Liver (tissue), 8 donors: ENCODE measurements at regions not wholly inside any gene's neighbourhood (a gene's known extent, or its start where the extent isn't known, plus 50 kb on each side); places are given as distances from the start of the nearest gene placed in this dataset.

Experiments
- DNase-seq: peaks from one replicate; pipeline ENCODE4 v3.0.0-alpha.2; 2017; ENCODE audit warnings: low spot score
- H3K27ac ChIP-seq, 2 donors: one replicate each; pipeline ENCODE4 v1.7.0; 2013; ENCODE audit warnings: inconsistent platforms in 2 of 2, low read length in 2 of 2, control low read depth in 1 of 2, low read depth in 1 of 2, mild to moderate bottlenecking in 1 of 2
- H3K27me3 ChIP-seq, 4 donors: one replicate each; pipeline versions ENCODE4 v1.6.1 to v1.7.0; 2013; ENCODE audit warnings: low read length in 3 of 4, inconsistent platforms in 1 of 4, mild to moderate bottlenecking in 1 of 4, moderate library complexity in 1 of 4; ENCODE audit not compliant: control insufficient read depth in 4 of 4, insufficient read depth in 4 of 4
- H3K36me3 ChIP-seq, 4 donors: one replicate each; pipeline versions ENCODE4 v1.6.1 to v1.7.0; 2013; ENCODE audit warnings: low read length in 3 of 4, mild to moderate bottlenecking in 3 of 4, low read depth in 1 of 4, moderate library complexity in 1 of 4; ENCODE audit not compliant: control insufficient read depth in 4 of 4, insufficient read depth in 3 of 4
- H3K4me1 ChIP-seq, 4 donors: one replicate each; pipeline versions ENCODE4 v1.6.1 to v1.7.0; 2013; ENCODE audit warnings: low read length in 3 of 4, mild to moderate bottlenecking in 3 of 4, moderate library complexity in 1 of 4; ENCODE audit not compliant: control insufficient read depth in 4 of 4, insufficient read depth in 4 of 4
- H3K4me3 ChIP-seq, 3 donors: one replicate each; pipeline versions ENCODE4 v1.6.1 to v1.7.0; 2013; ENCODE audit warnings: low read length in 3 of 3, control low read depth in 1 of 3, low read depth in 1 of 3, mild to moderate bottlenecking in 1 of 3
- H3K9ac ChIP-seq, 2 donors: one replicate each; pipeline ENCODE4 v1.7.0; 2013; ENCODE audit warnings: low read length in 2 of 2, mild to moderate bottlenecking in 2 of 2, moderate library complexity in 2 of 2, control low read depth in 1 of 2, low read depth in 1 of 2
- H3K9me3 ChIP-seq, 4 donors: one replicate each; pipeline versions ENCODE4 v1.6.1 to v1.7.0; 2013; ENCODE audit warnings: low read length in 3 of 4; ENCODE audit not compliant: control insufficient read depth in 4 of 4
- EGR1 ChIP-seq, 2 donors: IDR thresholded peaks; 2 replicates each; pipeline ENCODE4 v1.6.1; 2016 to 2018; ENCODE audit warnings: antibody characterized with exemption in 2 of 2, low read depth in 2 of 2
- FOXA1 ChIP-seq: IDR thresholded peaks from 2 replicates; pipeline ENCODE4 v1.6.1; 2016; ENCODE audit warnings: antibody characterized with exemption
- FOXA2 ChIP-seq: IDR thresholded peaks from 2 replicates; pipeline ENCODE4 v1.6.1; 2016; ENCODE audit warnings: antibody characterized with exemption
- GABPA ChIP-seq, 2 donors: IDR thresholded peaks in 1 of 2; conservative IDR thresholded peaks in 1 of 2; 2 replicates each; pipeline ENCODE4 v1.6.1; 2016; ENCODE audit warnings: antibody characterized with exemption in 2 of 2, mild to moderate bottlenecking in 1 of 2, moderate library complexity in 1 of 2
- HNF4A ChIP-seq, 2 donors: conservative IDR thresholded peaks; 2 replicates each; pipeline ENCODE4 v1.6.1; 2016; ENCODE audit warnings: antibody characterized with exemption in 2 of 2, mild to moderate bottlenecking in 2 of 2
- HNF4G ChIP-seq: IDR thresholded peaks from 2 replicates; pipeline ENCODE4 v1.6.1; 2016; ENCODE audit warnings: antibody characterized with exemption
- JUND ChIP-seq, 2 donors: IDR thresholded peaks; 2 replicates each; pipeline ENCODE4 v1.6.1; 2016; ENCODE audit warnings: antibody characterized with exemption in 2 of 2
- RAD21 ChIP-seq, 2 donors: IDR thresholded peaks; 2 replicates each; pipeline ENCODE4 v1.6.1; 2016; ENCODE audit warnings: antibody characterized with exemption in 2 of 2, mild to moderate bottlenecking in 2 of 2
- SP1 ChIP-seq: IDR thresholded peaks from 2 replicates; pipeline ENCODE4 v1.6.1; 2018; ENCODE audit warnings: antibody characterized with exemption, mild to moderate bottlenecking
- TAF1 ChIP-seq: conservative IDR thresholded peaks from 2 replicates; pipeline ENCODE4 v1.6.1; 2016; ENCODE audit warnings: antibody characterized with exemption, mild to moderate bottlenecking
- YY1 ChIP-seq: IDR thresholded peaks from 2 replicates; pipeline ENCODE4 v1.6.1; 2016; ENCODE audit warnings: antibody characterized with exemption, mild to moderate bottlenecking
- WGBS: extraction: QIAGEN DNeasy Blood & Tissue Kit; methylation state at CpG from one replicate; pipeline ENCODE4 v1.1.7; 2013; 5-methylcytosine and 5-hydroxymethylcytosine counted together
- TF ChIP-seq, protein P1 (sequence below): IDR thresholded peaks from 2 replicates; pipeline ENCODE4 v1.6.1; 2016; ENCODE audit warnings: antibody characterized with exemption
- TF ChIP-seq, protein P2 (sequence below): fragments of 150-350 bp; IDR thresholded peaks from 2 replicates; pipeline ENCODE4 v1.5.1; 2017; ENCODE audit warnings: improper control_type of control experiment, low read depth, low read length; ENCODE audit not compliant: missing input control
- TF ChIP-seq, protein P3 (sequence below): IDR thresholded peaks from 2 replicates; pipeline ENCODE4 v1.6.1; 2016; ENCODE audit warnings: antibody characterized with exemption, mild to moderate bottlenecking
- TF ChIP-seq, protein P4 (sequence below): IDR thresholded peaks from 2 replicates; pipeline ENCODE4 v1.6.1; 2016; ENCODE audit warnings: antibody characterized with exemption
- donor health status: healthy.
- donor health status: healthy.
- donor health status: healthy.
- donor health status: healthy.
- donor health status: healthy.

DNA sequence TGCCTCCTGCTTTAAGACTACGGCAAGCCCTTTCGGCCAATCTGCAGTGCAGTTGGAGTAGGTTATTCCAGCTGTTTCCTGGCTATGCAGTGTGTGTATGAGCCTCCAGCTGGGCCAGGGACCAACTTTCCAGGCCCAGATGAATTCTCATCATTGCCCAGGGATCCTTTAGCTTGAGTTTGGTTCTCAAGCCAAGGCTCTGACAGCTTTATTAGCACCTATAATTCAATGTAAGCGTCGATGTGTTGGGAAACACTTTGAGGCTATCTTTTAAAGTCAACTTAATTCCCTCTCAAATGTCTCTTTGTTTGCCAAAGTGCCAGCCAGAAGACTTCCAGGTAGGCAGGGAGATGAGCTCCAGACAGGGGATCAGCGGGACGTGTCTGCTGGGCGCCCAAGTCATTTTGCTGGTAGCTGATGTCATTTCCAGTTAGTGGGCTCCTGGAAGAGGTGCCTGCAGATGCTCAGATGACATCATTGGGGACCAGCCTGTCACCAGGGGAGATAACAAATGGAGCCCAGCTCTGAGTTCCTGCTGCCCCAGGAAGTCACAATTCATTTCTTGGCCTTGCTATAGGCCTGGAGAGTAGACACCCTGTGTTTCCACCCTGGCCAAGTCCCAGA is 520.4 kb downstream of the SOX6 start:
- 92% methylated on average over 7 of the region's 7 CpGs for WGBS
- peaks cover 0 to 2% (median 0%) of the 10 kb centered on the region in 4 donors for H3K4me1 ChIP-seq
- H3K27ac ChIP-seq = no peak overlapping the region
- TF ChIP-seq, protein P1, sequence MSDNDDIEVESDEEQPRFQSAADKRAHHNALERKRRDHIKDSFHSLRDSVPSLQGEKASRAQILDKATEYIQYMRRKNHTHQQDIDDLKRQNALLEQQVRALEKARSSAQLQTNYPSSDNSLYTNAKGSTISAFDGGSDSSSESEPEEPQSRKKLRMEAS = no peak
- TF ChIP-seq GABPA (IDR thresholded peaks at IDR 0.05 in 1 of 2, conservative IDR thresholded peaks at IDR 0.05 in 1 of 2) (no peak), SP1 (no peak), RAD21 (IDR thresholded peaks at IDR 0.05) (no peak), HNF4G (no peak), HNF4A (conservative IDR thresholded peaks at IDR 0.05) (no peak), YY1 (no peak), EGR1 (IDR thresholded peaks at IDR 0.05; ENCODE audit: low read depth in 2 of 2) (no peak), FOXA2 (no peak), JUND (IDR thresholded peaks at IDR 0.05) (no peak)
- TF ChIP-seq, protein P2, sequence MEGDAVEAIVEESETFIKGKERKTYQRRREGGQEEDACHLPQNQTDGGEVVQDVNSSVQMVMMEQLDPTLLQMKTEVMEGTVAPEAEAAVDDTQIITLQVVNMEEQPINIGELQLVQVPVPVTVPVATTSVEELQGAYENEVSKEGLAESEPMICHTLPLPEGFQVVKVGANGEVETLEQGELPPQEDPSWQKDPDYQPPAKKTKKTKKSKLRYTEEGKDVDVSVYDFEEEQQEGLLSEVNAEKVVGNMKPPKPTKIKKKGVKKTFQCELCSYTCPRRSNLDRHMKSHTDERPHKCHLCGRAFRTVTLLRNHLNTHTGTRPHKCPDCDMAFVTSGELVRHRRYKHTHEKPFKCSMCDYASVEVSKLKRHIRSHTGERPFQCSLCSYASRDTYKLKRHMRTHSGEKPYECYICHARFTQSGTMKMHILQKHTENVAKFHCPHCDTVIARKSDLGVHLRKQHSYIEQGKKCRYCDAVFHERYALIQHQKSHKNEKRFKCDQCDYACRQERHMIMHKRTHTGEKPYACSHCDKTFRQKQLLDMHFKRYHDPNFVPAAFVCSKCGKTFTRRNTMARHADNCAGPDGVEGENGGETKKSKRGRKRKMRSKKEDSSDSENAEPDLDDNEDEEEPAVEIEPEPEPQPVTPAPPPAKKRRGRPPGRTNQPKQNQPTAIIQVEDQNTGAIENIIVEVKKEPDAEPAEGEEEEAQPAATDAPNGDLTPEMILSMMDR = no peak
- TF ChIP-seq, protein P3, sequence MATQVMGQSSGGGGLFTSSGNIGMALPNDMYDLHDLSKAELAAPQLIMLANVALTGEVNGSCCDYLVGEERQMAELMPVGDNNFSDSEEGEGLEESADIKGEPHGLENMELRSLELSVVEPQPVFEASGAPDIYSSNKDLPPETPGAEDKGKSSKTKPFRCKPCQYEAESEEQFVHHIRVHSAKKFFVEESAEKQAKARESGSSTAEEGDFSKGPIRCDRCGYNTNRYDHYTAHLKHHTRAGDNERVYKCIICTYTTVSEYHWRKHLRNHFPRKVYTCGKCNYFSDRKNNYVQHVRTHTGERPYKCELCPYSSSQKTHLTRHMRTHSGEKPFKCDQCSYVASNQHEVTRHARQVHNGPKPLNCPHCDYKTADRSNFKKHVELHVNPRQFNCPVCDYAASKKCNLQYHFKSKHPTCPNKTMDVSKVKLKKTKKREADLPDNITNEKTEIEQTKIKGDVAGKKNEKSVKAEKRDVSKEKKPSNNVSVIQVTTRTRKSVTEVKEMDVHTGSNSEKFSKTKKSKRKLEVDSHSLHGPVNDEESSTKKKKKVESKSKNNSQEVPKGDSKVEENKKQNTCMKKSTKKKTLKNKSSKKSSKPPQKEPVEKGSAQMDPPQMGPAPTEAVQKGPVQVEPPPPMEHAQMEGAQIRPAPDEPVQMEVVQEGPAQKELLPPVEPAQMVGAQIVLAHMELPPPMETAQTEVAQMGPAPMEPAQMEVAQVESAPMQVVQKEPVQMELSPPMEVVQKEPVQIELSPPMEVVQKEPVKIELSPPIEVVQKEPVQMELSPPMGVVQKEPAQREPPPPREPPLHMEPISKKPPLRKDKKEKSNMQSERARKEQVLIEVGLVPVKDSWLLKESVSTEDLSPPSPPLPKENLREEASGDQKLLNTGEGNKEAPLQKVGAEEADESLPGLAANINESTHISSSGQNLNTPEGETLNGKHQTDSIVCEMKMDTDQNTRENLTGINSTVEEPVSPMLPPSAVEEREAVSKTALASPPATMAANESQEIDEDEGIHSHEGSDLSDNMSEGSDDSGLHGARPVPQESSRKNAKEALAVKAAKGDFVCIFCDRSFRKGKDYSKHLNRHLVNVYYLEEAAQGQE = no peak
- TF ChIP-seq, protein P4, sequence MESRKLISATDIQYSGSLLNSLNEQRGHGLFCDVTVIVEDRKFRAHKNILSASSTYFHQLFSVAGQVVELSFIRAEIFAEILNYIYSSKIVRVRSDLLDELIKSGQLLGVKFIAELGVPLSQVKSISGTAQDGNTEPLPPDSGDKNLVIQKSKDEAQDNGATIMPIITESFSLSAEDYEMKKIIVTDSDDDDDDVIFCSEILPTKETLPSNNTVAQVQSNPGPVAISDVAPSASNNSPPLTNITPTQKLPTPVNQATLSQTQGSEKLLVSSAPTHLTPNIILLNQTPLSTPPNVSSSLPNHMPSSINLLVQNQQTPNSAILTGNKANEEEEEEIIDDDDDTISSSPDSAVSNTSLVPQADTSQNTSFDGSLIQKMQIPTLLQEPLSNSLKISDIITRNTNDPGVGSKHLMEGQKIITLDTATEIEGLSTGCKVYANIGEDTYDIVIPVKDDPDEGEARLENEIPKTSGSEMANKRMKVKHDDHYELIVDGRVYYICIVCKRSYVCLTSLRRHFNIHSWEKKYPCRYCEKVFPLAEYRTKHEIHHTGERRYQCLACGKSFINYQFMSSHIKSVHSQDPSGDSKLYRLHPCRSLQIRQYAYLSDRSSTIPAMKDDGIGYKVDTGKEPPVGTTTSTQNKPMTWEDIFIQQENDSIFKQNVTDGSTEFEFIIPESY = no peak
- H3K9me3 ChIP-seq = no peaks in the 10 kb centered on the region
- DNase-seq = no peak
- no peak overlapping the region for H3K4me3 ChIP-seq
- no peaks in the 10 kb centered on the region for H3K27me3 ChIP-seq
- no peaks in the 10 kb centered on the region for H3K36me3 ChIP-seq
- H3K9ac ChIP-seq = no peak overlapping the region

DNA sequence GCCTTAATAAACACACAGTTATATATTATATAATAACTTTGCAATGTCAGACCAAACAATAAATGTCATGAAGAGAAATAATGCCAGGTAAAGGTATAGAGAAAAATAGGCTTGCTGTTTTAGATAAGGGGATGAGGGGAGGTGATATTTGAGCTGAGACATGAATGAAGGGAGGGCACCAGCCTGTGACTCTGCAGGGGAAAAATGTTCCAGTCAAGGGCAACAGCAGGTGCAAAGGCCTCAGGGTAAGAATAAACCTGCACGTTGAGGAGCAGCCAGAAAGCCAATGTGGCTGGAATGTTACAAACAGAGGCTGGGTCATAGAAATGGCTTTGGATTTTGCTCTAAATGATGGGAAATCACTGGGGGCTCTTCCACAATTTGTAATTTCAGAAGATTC is 519.6 kb downstream of the SOX6 start:
- 68% methylated on average over 1 of the region's 1 CpG for WGBS
- Histone ChIP-seq H3K36me3 (no peaks in the 10 kb centered on the region), H3K27ac (no peak overlapping the region), H3K4me1 (peaks cover 0 to 2% (median 0%) of the 10 kb centered on the region in 4 donors), H3K4me3 (no peak overlapping the region), H3K9me3 (no peaks in the 10 kb centered on the region), H3K27me3 (no peaks in the 10 kb centered on the region), H3K9ac (no peak overlapping the region)
- TF ChIP-seq HNF4A (conservative IDR thresholded peaks at IDR 0.05) (no peak), RAD21 (IDR thresholded peaks at IDR 0.05) (no peak), FOXA2 (no peak), FOXA1 (no peak), SP1 (no peak), GABPA (IDR thresholded peaks at IDR 0.05 in 1 of 2, conservative IDR thresholded peaks at IDR 0.05 in 1 of 2) (no peak), TAF1 (no peak), HNF4G (no peak), JUND (IDR thresholded peaks at IDR 0.05) (no peak), EGR1 (IDR thresholded peaks at IDR 0.05; ENCODE audit: low read depth in 2 of 2) (no peak)
- TF ChIP-seq, protein P2 = no peak
- TF ChIP-seq, protein P1 = no peak
- TF ChIP-seq, protein P4 = no peak
- DNase-seq = no peak
